IPS-15b (cell line): ENCODE measurements at regions not wholly inside any gene's neighbourhood (a gene's known extent, or its start where the extent isn't known, plus 50 kb on each side); places are given as distances from the start of the nearest gene placed in this dataset.

Experiments used
- H3K27me3 ChIP-seq: one replicate; pipeline ENCODE4 v1.6.1; 2013; ENCODE audit warnings: low read length; ENCODE audit not compliant: control insufficient read depth, insufficient read depth
- H3K36me3 ChIP-seq: one replicate; pipeline ENCODE4 v1.6.1; 2013; ENCODE audit warnings: low read length; ENCODE audit not compliant: control insufficient read depth, insufficient read depth
- H3K4me1 ChIP-seq: one replicate; pipeline ENCODE4 v1.6.1; 2013; ENCODE audit warnings: mild to moderate bottlenecking, low read length; ENCODE audit not compliant: control insufficient read depth, insufficient read depth
- H3K4me3 ChIP-seq: one replicate; pipeline ENCODE4 v1.5.1; 2013; ENCODE audit warnings: low read depth, low read length
- H3K9ac ChIP-seq: one replicate; pipeline ENCODE4 v1.6.1; 2013; ENCODE audit warnings: low read depth, mild to moderate bottlenecking, low read length
- H3K9me3 ChIP-seq: one replicate; pipeline ENCODE4 v1.6.1; 2013; ENCODE audit warnings: mild to moderate bottlenecking, low read length; ENCODE audit not compliant: control insufficient read depth, insufficient read depth

GRCh38 chr18:78582898-78583738, 396.5 kb upstream of the SALL3 start:
- Histone ChIP-seq H3K9ac (no peak overlapping the region), H3K36me3 (no peaks in the 10 kb centered on the region), H3K4me3 (no peak overlapping the region), H3K9me3 (no peaks in the 10 kb centered on the region), H3K4me1 (no peaks in the 10 kb centered on the region), H3K27me3 (no peaks in the 10 kb centered on the region)

- Histone ChIP-seq H3K4me3 (no peak overlapping the region), H3K9me3 (no peaks in the 10 kb centered on the region), H3K9ac (no peak overlapping the region), H3K4me1 (peaks cover 7% of the 10 kb centered on the region), H3K36me3 (no peaks in the 10 kb centered on the region), H3K27me3 (no peaks in the 10 kb centered on the region)
Observed at GRCh38 chr18:78583739-78584458, 395.7 kb upstream of the SALL3 start.

GRCh38 chr18:78584459-78585022, 395.1 kb upstream of the SALL3 start:
- Histone ChIP-seq H3K9me3 (no peaks in the 10 kb centered on the region), H3K4me1 (peaks cover 13% of the 10 kb centered on the region), H3K4me3 (no peak overlapping the region), H3K36me3 (no peaks in the 10 kb centered on the region), H3K27me3 (no peaks in the 10 kb centered on the region), H3K9ac (no peak overlapping the region)

GRCh38 chr18:78586586-78586985, 393.0 kb upstream of the SALL3 start:
- no peak overlapping the region for H3K9ac ChIP-seq

GRCh38 chr18:78587096-78587495, 392.5 kb upstream of the SALL3 start:
- no peak overlapping the region for H3K9ac ChIP-seq
- H3K4me1 ChIP-seq: peaks cover 16% of the 10 kb centered on the region
- no peaks in the 10 kb centered on the region for H3K27me3 ChIP-seq
- H3K4me3 ChIP-seq: no peak overlapping the region
- H3K9me3 ChIP-seq: no peaks in the 10 kb centered on the region
- no peaks in the 10 kb centered on the region for H3K36me3 ChIP-seq

More at GRCh38 chr18:78586586-78586985, 393.0 kb upstream of the SALL3 start:
- Histone ChIP-seq H3K4me3 (no peak overlapping the region), H3K27me3 (no peaks in the 10 kb centered on the region), H3K9me3 (no peaks in the 10 kb centered on the region), H3K36me3 (no peaks in the 10 kb centered on the region), H3K4me1 (peaks cover 16% of the 10 kb centered on the region)

GRCh38 chr18:78587626-78588600, 391.7 kb upstream of the SALL3 start:
- H3K27me3 ChIP-seq: no peaks in the 10 kb centered on the region
- no peaks in the 10 kb centered on the region for H3K9me3 ChIP-seq
- H3K36me3 ChIP-seq: no peaks in the 10 kb centered on the region
- peaks cover 16% of the 10 kb centered on the region for H3K4me1 ChIP-seq
- H3K4me3 ChIP-seq: no peak overlapping the region
- no peak overlapping the region for H3K9ac ChIP-seq

GRCh38 chr18:78589916-78590437, 389.6 kb upstream of the SALL3 start:
- H3K4me3 ChIP-seq: no peak overlapping the region
- no peaks in the 10 kb centered on the region for H3K27me3 ChIP-seq
- H3K9me3 ChIP-seq: no peaks in the 10 kb centered on the region

GRCh38 chr18:78595453-78595852, 384.2 kb upstream of the SALL3 start:
- Histone ChIP-seq H3K9ac (no peak overlapping the region), H3K4me1 (peaks cover 7% of the 10 kb centered on the region), H3K9me3 (no peaks in the 10 kb centered on the region), H3K36me3 (no peaks in the 10 kb centered on the region), H3K27me3 (no peaks in the 10 kb centered on the region), H3K4me3 (no peak overlapping the region)

More at GRCh38 chr18:78589916-78590437, 389.6 kb upstream of the SALL3 start:
- Histone ChIP-seq H3K4me1 (peaks cover 16% of the 10 kb centered on the region), H3K36me3 (no peaks in the 10 kb centered on the region), H3K9ac (no peak overlapping the region)

GRCh38 chr18:78595924-78596573, 383.6 kb upstream of the SALL3 start:
- Histone ChIP-seq H3K4me1 (peaks cover 7% of the 10 kb centered on the region), H3K9ac (no peak overlapping the region), H3K36me3 (no peaks in the 10 kb centered on the region)

GRCh38 chr18:78596794-78597345, 382.7 kb upstream of the SALL3 start:
- Histone ChIP-seq H3K9me3 (no peaks in the 10 kb centered on the region), H3K27me3 (no peaks in the 10 kb centered on the region), H3K36me3 (no peaks in the 10 kb centered on the region), H3K4me1 (peaks cover 7% of the 10 kb centered on the region), H3K9ac (no peak overlapping the region), H3K4me3 (no peak overlapping the region)

More at GRCh38 chr18:78595924-78596573, 383.6 kb upstream of the SALL3 start:
- Histone ChIP-seq H3K27me3 (no peaks in the 10 kb centered on the region), H3K4me3 (no peak overlapping the region), H3K9me3 (no peaks in the 10 kb centered on the region)
